Ishikawa (cell line): ENCODE measurements at regions not wholly inside any gene's neighbourhood (a gene's known extent, or its start where the extent isn't known, plus 50 kb on each side); places are given as distances from the start of the nearest gene placed in this dataset.

Experiments used
- CEBPB ChIP-seq: IDR thresholded peaks from 2 replicates; pipeline ENCODE4 v1.6.1; 2012
- CREB1 ChIP-seq: IDR thresholded peaks from 2 replicates; pipeline ENCODE4 v1.6.1; 2012; ENCODE audit warnings: low read depth
- EGR1 ChIP-seq: IDR thresholded peaks from 2 replicates; pipeline ENCODE4 v1.6.1; 2012
- EP300 ChIP-seq: IDR thresholded peaks from 2 replicates; pipeline ENCODE4 v1.6.1; 2012; ENCODE audit warnings: borderline replicate concordance
- FOXM1 ChIP-seq: IDR thresholded peaks from 2 replicates; pipeline ENCODE4 v1.6.1; 2012; ENCODE audit warnings: low read depth, borderline replicate concordance
- NFIC ChIP-seq: IDR thresholded peaks from 2 replicates; pipeline ENCODE4 v1.6.1; 2012
- RAD21 ChIP-seq: IDR thresholded peaks from 2 replicates; pipeline ENCODE4 v1.6.1; 2012; ENCODE audit warnings: low read depth
- TAF1 ChIP-seq: IDR thresholded peaks from 2 replicates; pipeline ENCODE4 v1.6.1; 2012; ENCODE audit warnings: low read depth, mild to moderate bottlenecking
- TCF12 ChIP-seq: IDR thresholded peaks from 2 replicates; pipeline ENCODE4 v1.6.1; 2012; ENCODE audit warnings: low read depth
- TEAD4 ChIP-seq: IDR thresholded peaks from 2 replicates; pipeline ENCODE4 v1.6.1; 2012
- YY1 ChIP-seq: IDR thresholded peaks from 2 replicates; pipeline ENCODE4 v1.6.1; 2012; ENCODE audit warnings: low read depth
- ZBTB7A ChIP-seq: IDR thresholded peaks from 2 replicates; pipeline ENCODE4 v1.6.1; 2012; ENCODE audit warnings: low read depth
- TF ChIP-seq, protein P1 (sequence below): IDR thresholded peaks from 2 replicates; pipeline ENCODE4 v1.6.1; 2012
- TF ChIP-seq, protein P2 (sequence below): IDR thresholded peaks from 2 replicates; pipeline ENCODE4 v1.6.1; 2012; ENCODE audit warnings: low read depth, mild to moderate bottlenecking
- TF ChIP-seq, protein P3 (sequence below): IDR thresholded peaks from 2 replicates; pipeline ENCODE4 v1.6.1; 2012

DNA sequence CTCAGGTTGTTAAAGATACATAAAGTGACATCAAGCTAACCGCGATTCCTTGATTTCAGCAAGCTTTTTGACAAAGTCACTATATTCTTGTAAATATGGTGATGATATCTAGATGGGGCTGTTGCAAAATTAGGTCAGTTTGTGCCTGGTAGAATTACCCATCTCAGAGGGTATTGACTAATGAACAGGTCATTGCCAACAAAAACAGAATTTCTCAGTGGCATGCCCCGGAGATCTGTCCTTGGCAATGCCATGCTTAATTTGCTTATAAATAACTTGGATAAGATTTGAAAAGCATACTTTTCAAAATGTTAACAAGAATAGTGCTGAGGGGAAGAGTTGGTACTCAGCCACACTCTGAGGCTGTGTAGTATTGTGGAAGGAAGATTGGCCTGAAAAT lies 783.3 kb upstream of the SEMA6A start:
- no peak for TF ChIP-seq YY1

DNA sequence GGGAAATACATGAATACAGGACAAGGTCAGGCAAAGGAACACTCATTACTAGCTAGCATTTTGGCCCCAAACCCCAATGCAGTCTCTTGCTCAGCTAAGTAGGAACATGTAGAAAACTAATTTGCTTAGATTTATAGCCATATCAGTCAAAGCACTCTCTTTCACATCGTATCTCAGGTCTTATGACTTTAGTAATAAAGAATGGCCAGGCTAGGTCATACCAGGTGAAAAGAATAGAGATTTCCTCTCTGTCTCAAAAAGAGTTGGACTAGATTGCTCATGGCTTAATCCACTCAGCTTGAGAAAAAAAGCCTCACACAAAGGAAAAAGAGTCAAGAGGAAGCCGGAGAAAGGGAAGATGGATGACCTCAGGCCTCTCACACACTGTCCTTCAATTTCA lies 772.7 kb upstream of the SEMA6A start:
- no peak for TF ChIP-seq RAD21
- TF ChIP-seq ZBTB7A: no peak
- no peak for TF ChIP-seq FOXM1
- TF ChIP-seq CREB1: no peak
- no peak for TF ChIP-seq TAF1
- TF ChIP-seq, protein P1, sequence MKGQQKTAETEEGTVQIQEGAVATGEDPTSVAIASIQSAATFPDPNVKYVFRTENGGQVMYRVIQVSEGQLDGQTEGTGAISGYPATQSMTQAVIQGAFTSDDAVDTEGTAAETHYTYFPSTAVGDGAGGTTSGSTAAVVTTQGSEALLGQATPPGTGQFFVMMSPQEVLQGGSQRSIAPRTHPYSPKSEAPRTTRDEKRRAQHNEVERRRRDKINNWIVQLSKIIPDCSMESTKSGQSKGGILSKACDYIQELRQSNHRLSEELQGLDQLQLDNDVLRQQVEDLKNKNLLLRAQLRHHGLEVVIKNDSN: no peak
- TF ChIP-seq TCF12: no peak
- no peak for TF ChIP-seq CEBPB
- TF ChIP-seq, protein P2, sequence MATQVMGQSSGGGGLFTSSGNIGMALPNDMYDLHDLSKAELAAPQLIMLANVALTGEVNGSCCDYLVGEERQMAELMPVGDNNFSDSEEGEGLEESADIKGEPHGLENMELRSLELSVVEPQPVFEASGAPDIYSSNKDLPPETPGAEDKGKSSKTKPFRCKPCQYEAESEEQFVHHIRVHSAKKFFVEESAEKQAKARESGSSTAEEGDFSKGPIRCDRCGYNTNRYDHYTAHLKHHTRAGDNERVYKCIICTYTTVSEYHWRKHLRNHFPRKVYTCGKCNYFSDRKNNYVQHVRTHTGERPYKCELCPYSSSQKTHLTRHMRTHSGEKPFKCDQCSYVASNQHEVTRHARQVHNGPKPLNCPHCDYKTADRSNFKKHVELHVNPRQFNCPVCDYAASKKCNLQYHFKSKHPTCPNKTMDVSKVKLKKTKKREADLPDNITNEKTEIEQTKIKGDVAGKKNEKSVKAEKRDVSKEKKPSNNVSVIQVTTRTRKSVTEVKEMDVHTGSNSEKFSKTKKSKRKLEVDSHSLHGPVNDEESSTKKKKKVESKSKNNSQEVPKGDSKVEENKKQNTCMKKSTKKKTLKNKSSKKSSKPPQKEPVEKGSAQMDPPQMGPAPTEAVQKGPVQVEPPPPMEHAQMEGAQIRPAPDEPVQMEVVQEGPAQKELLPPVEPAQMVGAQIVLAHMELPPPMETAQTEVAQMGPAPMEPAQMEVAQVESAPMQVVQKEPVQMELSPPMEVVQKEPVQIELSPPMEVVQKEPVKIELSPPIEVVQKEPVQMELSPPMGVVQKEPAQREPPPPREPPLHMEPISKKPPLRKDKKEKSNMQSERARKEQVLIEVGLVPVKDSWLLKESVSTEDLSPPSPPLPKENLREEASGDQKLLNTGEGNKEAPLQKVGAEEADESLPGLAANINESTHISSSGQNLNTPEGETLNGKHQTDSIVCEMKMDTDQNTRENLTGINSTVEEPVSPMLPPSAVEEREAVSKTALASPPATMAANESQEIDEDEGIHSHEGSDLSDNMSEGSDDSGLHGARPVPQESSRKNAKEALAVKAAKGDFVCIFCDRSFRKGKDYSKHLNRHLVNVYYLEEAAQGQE: no peak
- TF ChIP-seq EGR1: no peak
- no peak for TF ChIP-seq EP300
- TF ChIP-seq, protein P3, sequence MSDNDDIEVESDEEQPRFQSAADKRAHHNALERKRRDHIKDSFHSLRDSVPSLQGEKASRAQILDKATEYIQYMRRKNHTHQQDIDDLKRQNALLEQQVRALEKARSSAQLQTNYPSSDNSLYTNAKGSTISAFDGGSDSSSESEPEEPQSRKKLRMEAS: no peak
- no peak for TF ChIP-seq NFIC
- TF ChIP-seq YY1: no peak
- no peak for TF ChIP-seq TEAD4

DNA sequence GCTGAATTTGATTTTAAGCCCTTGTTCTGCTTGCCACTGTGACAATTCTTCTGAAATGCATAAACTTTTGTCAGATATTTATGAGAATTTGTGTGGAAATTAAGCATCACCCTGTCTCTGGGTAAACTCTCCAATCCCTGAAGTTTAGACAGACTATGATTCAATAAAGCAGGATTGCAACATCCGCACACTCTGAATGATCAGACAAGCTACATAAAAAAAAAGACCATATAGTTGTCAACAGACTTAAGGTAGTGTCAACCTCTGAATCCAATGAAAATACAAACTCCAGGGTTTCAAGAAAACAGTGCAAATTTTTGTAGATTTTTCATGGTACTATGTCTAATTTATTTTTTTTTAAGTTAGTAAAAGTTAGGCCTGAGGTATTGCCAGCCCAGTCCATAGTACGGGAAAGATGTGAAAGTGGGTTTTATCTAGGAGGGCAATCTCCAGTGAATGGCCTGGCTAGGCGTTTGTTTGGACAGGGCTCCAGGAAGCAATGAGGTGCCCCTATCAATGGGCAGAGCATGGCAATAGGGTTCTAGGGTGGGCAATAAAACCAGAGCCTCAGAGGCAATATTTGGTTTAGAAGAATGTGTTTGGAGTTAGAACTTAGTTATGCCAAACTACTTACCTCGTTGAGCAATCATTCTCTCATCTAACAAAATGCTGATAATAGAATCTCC lies 762.6 kb upstream of the SEMA6A start:
- no peak for TF ChIP-seq RAD21
- no peak for TF ChIP-seq TCF12
- TF ChIP-seq, protein P3: no peak
- no peak for TF ChIP-seq TAF1
- TF ChIP-seq, protein P2: no peak

DNA sequence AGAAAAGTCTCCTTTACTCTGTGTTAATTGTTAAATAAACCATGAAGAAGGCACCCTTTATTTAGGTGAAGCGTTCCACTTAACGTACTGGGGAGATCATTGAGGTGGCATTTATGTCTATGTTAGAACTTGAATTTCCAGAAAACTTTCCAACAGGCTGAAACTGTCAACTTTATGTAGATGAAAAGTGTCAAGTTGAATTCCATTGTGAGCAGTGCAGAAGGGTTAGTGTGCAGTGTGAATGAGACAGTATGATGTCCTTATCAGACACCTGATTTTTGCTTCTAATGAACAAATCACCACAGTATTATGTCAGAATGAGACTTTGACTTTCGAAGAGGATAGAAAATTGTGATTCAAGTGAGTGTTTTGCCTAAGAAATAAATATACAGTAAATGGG lies 761.6 kb upstream of the SEMA6A start:
- TF ChIP-seq NFIC (no peak), YY1 (no peak), TCF12 (no peak), FOXM1 (no peak), RAD21 (no peak), TEAD4 (no peak), CEBPB (no peak), ZBTB7A (no peak), TAF1 (no peak), EGR1 (no peak), CREB1 (no peak), EP300 (no peak)
- TF ChIP-seq, protein P3: no peak
- TF ChIP-seq, protein P2: no peak
- TF ChIP-seq, protein P1: no peak

DNA sequence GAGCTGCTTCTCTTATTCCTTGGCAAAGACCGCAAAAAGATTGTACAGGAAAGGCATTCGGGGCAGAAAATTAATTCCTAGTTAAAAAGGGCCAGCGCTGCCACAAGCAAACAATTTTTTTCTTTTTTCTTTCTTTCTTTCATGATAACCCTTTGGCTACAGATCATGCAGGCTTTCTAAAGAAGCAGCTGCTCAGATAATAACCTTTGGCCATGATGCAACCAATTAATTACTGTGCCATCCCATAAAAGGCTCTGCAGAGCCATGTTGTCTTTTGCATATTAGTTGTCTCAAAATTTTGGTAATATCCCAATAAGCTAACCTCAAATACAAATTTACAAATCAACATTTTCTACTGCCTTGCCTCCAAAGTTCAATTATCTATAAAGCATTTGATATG lies 758.4 kb upstream of the SEMA6A start:
- TF ChIP-seq TAF1: no peak
- no peak for TF ChIP-seq YY1
- no peak for TF ChIP-seq NFIC
- TF ChIP-seq RAD21: no peak
- no peak for TF ChIP-seq TEAD4
- TF ChIP-seq TCF12: no peak
- TF ChIP-seq, protein P3: no peak
- TF ChIP-seq CREB1: no peak
- TF ChIP-seq, protein P2: no peak
- no peak for TF ChIP-seq FOXM1
- no peak for TF ChIP-seq CEBPB
- no peak for TF ChIP-seq EP300
- no peak for TF ChIP-seq EGR1
- TF ChIP-seq, protein P1: no peak
- TF ChIP-seq ZBTB7A: no peak
